ENCODE measurements at regions not wholly inside any gene's neighbourhood (a gene's known extent, or its start where the extent isn't known, plus 50 kb on each side); places are given as distances from the start of the nearest gene placed in this dataset.

- Mint-ChIP-seq H3K36me3 (ENCODE audit: low read depth) (no peaks in the 10 kb centered on the region), H3K4me3 (ENCODE audit: low read depth) (no peak overlapping the region), H3K27me3 (ENCODE audit: low read depth) (no peaks in the 10 kb centered on the region), H3K9me3 (peaks cover 15% of the 10 kb centered on the region), H3K4me1 (ENCODE audit: low read depth) (no peaks in the 10 kb centered on the region), H3K27ac (no peak overlapping the region)
- intact Hi-C loops (cut with micrococcal nuclease), result no loop called here
- DNase-seq (ENCODE audit: low spot score), result no peak
Observed at GRCh38 chr18:6465281-6465680, 50.6 kb upstream of the L3MBTL4 start.

GRCh38 chr18:6476190-6476589 is 61.5 kb upstream of the L3MBTL4 start:
- no peak for DNase-seq (ENCODE audit: low spot score)
- H3K27me3 Mint-ChIP-seq (ENCODE audit: low read depth), result no peaks in the 10 kb centered on the region
- no peak overlapping the region for H3K27ac Mint-ChIP-seq
- H3K36me3 Mint-ChIP-seq (ENCODE audit: low read depth), result no peaks in the 10 kb centered on the region
- no peaks in the 10 kb centered on the region for H3K4me1 Mint-ChIP-seq (ENCODE audit: low read depth)
- H3K4me3 Mint-ChIP-seq (ENCODE audit: low read depth), result no peak overlapping the region
- H3K9me3 Mint-ChIP-seq, result peaks cover 16% of the 10 kb centered on the region
- intact Hi-C loops (cut with micrococcal nuclease), result no loop called here

GRCh38 chr18:6476880-6477279 is 62.2 kb upstream of the L3MBTL4 start:
- H3K4me1 Mint-ChIP-seq (ENCODE audit: low read depth), result no peaks in the 10 kb centered on the region
- no peak overlapping the region for H3K27ac Mint-ChIP-seq
- no peaks in the 10 kb centered on the region for H3K36me3 Mint-ChIP-seq (ENCODE audit: low read depth)
- no peaks in the 10 kb centered on the region for H3K27me3 Mint-ChIP-seq (ENCODE audit: low read depth)
- no peak for DNase-seq (ENCODE audit: low spot score)
- H3K4me3 Mint-ChIP-seq (ENCODE audit: low read depth), result no peak overlapping the region
- intact Hi-C loops (cut with micrococcal nuclease), result no loop called here
- H3K9me3 Mint-ChIP-seq, result peaks cover 9% of the 10 kb centered on the region

DNA sequence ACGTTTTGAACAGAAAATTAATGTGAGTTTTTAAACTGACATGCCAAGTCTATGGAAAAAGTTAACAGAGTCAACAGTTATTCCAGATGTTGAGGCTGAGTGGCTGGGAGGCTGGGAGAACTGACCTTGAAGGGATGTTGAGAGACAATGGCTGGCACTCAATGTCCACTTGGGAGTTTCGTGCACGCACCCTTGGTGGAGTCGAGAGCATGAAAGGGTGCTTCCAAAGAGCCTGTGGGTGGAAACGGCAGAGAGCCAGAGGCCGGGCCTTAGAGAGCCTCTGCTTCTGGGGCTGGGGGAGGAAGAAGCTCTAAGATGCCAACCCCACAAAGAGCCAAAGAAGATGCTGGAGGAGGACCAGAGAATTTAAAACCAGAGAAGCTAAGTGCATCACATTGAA is 63.4 kb upstream of the L3MBTL4 start:
- Mint-ChIP-seq H3K27me3 (ENCODE audit: low read depth) (no peaks in the 10 kb centered on the region), H3K4me1 (ENCODE audit: low read depth) (no peaks in the 10 kb centered on the region), H3K27ac (no peak overlapping the region), H3K4me3 (ENCODE audit: low read depth) (no peak overlapping the region), H3K9me3 (peaks cover 9% of the 10 kb centered on the region), H3K36me3 (ENCODE audit: low read depth) (no peaks in the 10 kb centered on the region)
- intact Hi-C loops (cut with micrococcal nuclease), result no loop called here
- no peak for DNase-seq (ENCODE audit: low spot score)

DNA sequence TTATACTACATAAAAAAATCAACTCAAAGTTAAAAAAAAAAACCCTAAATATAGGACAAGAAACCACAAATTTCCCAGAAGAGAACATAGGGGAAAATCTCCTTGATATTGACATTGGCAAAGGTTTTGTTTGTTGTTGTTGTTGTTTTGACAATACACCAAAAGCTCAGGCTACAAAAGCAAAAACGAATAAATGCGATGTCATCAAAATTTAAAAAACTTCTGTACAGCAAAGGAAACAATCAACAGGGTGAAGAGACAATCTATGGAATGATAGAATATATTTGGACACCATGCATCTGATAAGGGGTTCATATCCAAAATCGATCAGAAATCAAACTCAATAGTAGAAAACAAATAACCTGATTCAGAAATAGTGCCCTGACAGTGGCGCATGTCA is 65.0 kb upstream of the L3MBTL4 start:
- DNase-seq (ENCODE audit: low spot score), result no peak
- H3K36me3 Mint-ChIP-seq (ENCODE audit: low read depth), result no peaks in the 10 kb centered on the region
- peaks cover 5% of the 10 kb centered on the region for H3K9me3 Mint-ChIP-seq

GRCh38 chr18:6482198-6482977 is 67.7 kb upstream of the L3MBTL4 start:
- intact Hi-C loops (cut with micrococcal nuclease), result loop anchor here (5.0 kb wide), 1 partner anchor 585 kb away; no protein-coding TSS in a partner anchor

More for the DNA sequence above, 65.0 kb upstream of the L3MBTL4 start:
- intact Hi-C loops (cut with micrococcal nuclease), result loop anchor here (5.0 kb wide), 1 partner anchor 588 kb away; no protein-coding TSS in a partner anchor
- no peaks in the 10 kb centered on the region for H3K27me3 Mint-ChIP-seq (ENCODE audit: low read depth)
- H3K27ac Mint-ChIP-seq, result no peak overlapping the region
- H3K4me3 Mint-ChIP-seq (ENCODE audit: low read depth), result no peak overlapping the region
- no peaks in the 10 kb centered on the region for H3K4me1 Mint-ChIP-seq (ENCODE audit: low read depth)

GRCh38 chr18:6484659-6485058 is 69.9 kb upstream of the L3MBTL4 start:
- Mint-ChIP-seq H3K27ac (no peak overlapping the region), H3K9me3 (no peaks in the 10 kb centered on the region), H3K4me3 (ENCODE audit: low read depth) (no peak overlapping the region), H3K36me3 (ENCODE audit: low read depth) (no peaks in the 10 kb centered on the region), H3K27me3 (ENCODE audit: low read depth) (no peaks in the 10 kb centered on the region), H3K4me1 (ENCODE audit: low read depth) (no peaks in the 10 kb centered on the region)
- intact Hi-C loops (cut with micrococcal nuclease), result loop anchor here (5.0 kb wide), 1 partner anchor 583 kb away; no protein-coding TSS in a partner anchor
- DNase-seq (ENCODE audit: low spot score), result no peak

More at GRCh38 chr18:6482198-6482977, 67.7 kb upstream of the L3MBTL4 start:
- peaks cover 5% of the 10 kb centered on the region for H3K9me3 Mint-ChIP-seq
- H3K27me3 Mint-ChIP-seq (ENCODE audit: low read depth), result no peaks in the 10 kb centered on the region
- no peak for DNase-seq (ENCODE audit: low spot score)
- no peaks in the 10 kb centered on the region for H3K4me1 Mint-ChIP-seq (ENCODE audit: low read depth)
- no peaks in the 10 kb centered on the region for H3K36me3 Mint-ChIP-seq (ENCODE audit: low read depth)
- no peak overlapping the region for H3K27ac Mint-ChIP-seq
- no peak overlapping the region for H3K4me3 Mint-ChIP-seq (ENCODE audit: low read depth)

DNA sequence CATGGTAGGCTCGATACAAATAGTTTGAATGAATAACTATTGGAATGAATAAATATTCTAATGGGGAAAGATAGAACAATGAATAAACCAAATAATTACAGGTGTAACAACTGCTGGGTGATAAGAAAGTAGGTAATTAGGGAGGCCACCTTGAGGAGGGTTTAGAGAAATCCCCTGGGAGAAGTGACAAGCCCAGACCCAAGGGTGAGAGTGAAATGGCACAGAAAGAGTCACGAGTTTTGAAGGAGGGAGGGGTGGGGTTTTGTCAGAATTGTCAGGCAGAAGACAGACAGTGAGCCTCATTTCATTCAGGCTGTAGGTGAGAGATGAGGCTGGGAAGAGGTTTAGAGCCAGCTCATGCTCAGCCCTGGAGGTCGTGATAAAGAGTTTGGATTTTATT is 71.6 kb upstream of the L3MBTL4 start:
- Mint-ChIP-seq H3K27me3 (ENCODE audit: low read depth) (no peaks in the 10 kb centered on the region), H3K36me3 (ENCODE audit: low read depth) (no peaks in the 10 kb centered on the region), H3K4me1 (ENCODE audit: low read depth) (no peaks in the 10 kb centered on the region), H3K4me3 (ENCODE audit: low read depth) (no peak overlapping the region), H3K9me3 (no peaks in the 10 kb centered on the region), H3K27ac (no peak overlapping the region)
- DNase-seq (ENCODE audit: low spot score), result no peak
- intact Hi-C loops (cut with micrococcal nuclease), result no loop called here

GRCh38 chr18:6486764-6487426 is 72.2 kb upstream of the L3MBTL4 start:
- no peaks in the 10 kb centered on the region for H3K27me3 Mint-ChIP-seq (ENCODE audit: low read depth)
- H3K9me3 Mint-ChIP-seq, result no peaks in the 10 kb centered on the region
- H3K36me3 Mint-ChIP-seq (ENCODE audit: low read depth), result no peaks in the 10 kb centered on the region
- intact Hi-C loops (cut with micrococcal nuclease), result no loop called here
- H3K4me3 Mint-ChIP-seq (ENCODE audit: low read depth), result no peak overlapping the region
- no peak overlapping the region for H3K27ac Mint-ChIP-seq
- H3K4me1 Mint-ChIP-seq (ENCODE audit: low read depth), result no peaks in the 10 kb centered on the region
- no peak for DNase-seq (ENCODE audit: low spot score)

DNA sequence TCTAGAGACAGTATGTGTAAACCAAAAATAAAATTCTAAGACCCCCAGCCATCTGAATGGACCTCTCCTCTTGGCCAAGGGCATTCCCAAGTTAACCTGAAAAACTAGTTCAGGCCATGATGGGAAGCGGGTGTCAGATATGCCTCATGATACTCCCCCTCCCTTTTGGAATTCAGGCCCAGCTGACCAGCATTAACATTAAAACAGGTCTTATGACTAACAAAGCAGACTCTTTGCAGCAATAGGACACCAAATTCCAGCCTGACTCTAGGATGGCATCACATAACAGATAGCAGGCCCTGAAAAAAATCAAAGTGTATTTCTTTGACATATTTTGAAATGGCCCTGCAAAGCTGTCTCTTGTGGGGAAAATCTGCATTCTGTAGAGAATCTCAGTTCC is 73.3 kb upstream of the L3MBTL4 start:
- intact Hi-C loops (cut with micrococcal nuclease), result no loop called here
- no peaks in the 10 kb centered on the region for H3K4me1 Mint-ChIP-seq (ENCODE audit: low read depth)
- no peaks in the 10 kb centered on the region for H3K9me3 Mint-ChIP-seq
- no peak for DNase-seq (ENCODE audit: low spot score)
- no peaks in the 10 kb centered on the region for H3K27me3 Mint-ChIP-seq (ENCODE audit: low read depth)
- H3K4me3 Mint-ChIP-seq (ENCODE audit: low read depth), result no peak overlapping the region
- no peak overlapping the region for H3K27ac Mint-ChIP-seq
- H3K36me3 Mint-ChIP-seq (ENCODE audit: low read depth), result no peaks in the 10 kb centered on the region

- no peaks in the 10 kb centered on the region for H3K36me3 Mint-ChIP-seq (ENCODE audit: low read depth)
- intact Hi-C loops (cut with micrococcal nuclease), result no loop called here
- no peaks in the 10 kb centered on the region for H3K27me3 Mint-ChIP-seq (ENCODE audit: low read depth)
- H3K4me1 Mint-ChIP-seq (ENCODE audit: low read depth), result no peaks in the 10 kb centered on the region
- H3K27ac Mint-ChIP-seq, result no peak overlapping the region
- DNase-seq (ENCODE audit: low spot score), result no peak
- no peaks in the 10 kb centered on the region for H3K9me3 Mint-ChIP-seq
- H3K4me3 Mint-ChIP-seq (ENCODE audit: low read depth), result no peak overlapping the region
Observed at GRCh38 chr18:6488956-6489355, 74.2 kb upstream of the L3MBTL4 start.

GRCh38 chr18:6489977-6490376 is 75.3 kb upstream of the L3MBTL4 start:
- intact Hi-C loops (cut with micrococcal nuclease), result no loop called here
- no peaks in the 10 kb centered on the region for H3K9me3 Mint-ChIP-seq
- no peaks in the 10 kb centered on the region for H3K27me3 Mint-ChIP-seq (ENCODE audit: low read depth)
- no peak overlapping the region for H3K27ac Mint-ChIP-seq
- H3K36me3 Mint-ChIP-seq (ENCODE audit: low read depth), result no peaks in the 10 kb centered on the region
- DNase-seq (ENCODE audit: low spot score), result no peak
- H3K4me1 Mint-ChIP-seq (ENCODE audit: low read depth), result no peaks in the 10 kb centered on the region
- no peak overlapping the region for H3K4me3 Mint-ChIP-seq (ENCODE audit: low read depth)

DNA sequence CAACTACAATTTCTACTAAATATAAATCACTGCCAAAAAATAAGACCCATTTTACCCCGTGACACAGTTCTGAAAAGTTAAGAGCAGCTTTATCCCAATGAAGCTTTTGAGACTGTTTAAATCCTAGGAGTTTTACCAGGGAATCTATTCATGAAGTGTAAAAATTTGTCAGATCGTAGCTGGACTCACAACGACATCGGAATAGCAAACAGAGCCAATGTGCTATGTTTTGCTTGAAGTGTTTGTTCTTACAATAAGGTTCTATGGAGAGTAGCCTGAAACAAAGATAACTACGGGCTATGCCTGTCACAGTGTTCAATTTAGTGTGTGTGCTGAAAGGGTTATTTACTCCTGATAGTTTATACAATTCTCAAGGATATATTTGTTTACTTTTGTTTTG is 78.5 kb upstream of the L3MBTL4 start:
- DNase-seq (ENCODE audit: low spot score), result no peak
- Mint-ChIP-seq H3K27me3 (ENCODE audit: low read depth) (no peaks in the 10 kb centered on the region), H3K27ac (no peak overlapping the region)

More for the DNA sequence above, 78.5 kb upstream of the L3MBTL4 start:
- Mint-ChIP-seq H3K4me3 (ENCODE audit: low read depth) (no peak overlapping the region), H3K9me3 (no peaks in the 10 kb centered on the region), H3K36me3 (ENCODE audit: low read depth) (no peaks in the 10 kb centered on the region), H3K4me1 (ENCODE audit: low read depth) (no peaks in the 10 kb centered on the region)
- intact Hi-C loops (cut with micrococcal nuclease), result no loop called here

All from activated T-helper 2 cell treated with anti-CD3 and anti-CD28 coated beads, Interferon-gamma antibody, Interleukin-2, Interleukin-4, amounts not matched to agents 10 μg/mL and 5 μg/mL and 100 μg/mL, durations not matched to agents 14 hours and 24 hours and 36 hours (primary cell).